Right lobe of liver (tissue), 6 donors: ENCODE measurements at regions not wholly inside any gene's neighbourhood (a gene's known extent, or its start where the extent isn't known, plus 50 kb on each side); places are given as distances from the start of the nearest gene placed in this dataset.
"Not testable (repeated sequence)": the region's sequence is repeated elsewhere in the genome, so short reads cannot be mapped to it uniquely, and the experiment has no call there.

ENCODE experiments used
- ATAC-seq, 4 donors: fragments of 200-7000 bp; cut with Tn5 transposase; one replicate each; pipeline ENCODE4 v1.9.1; 2020; ENCODE audit warnings: mild to moderate bottlenecking in 4 of 4, moderate library complexity in 4 of 4
- DNase-seq, 3 donors: peaks; one replicate each; pipeline ENCODE4 v3.0.0-alpha.2; 2020
- H3K27ac ChIP-seq, 3 donors: fragments of 200-600 bp; one replicate each; pipeline ENCODE4 v1.8.0; 2022
- H3K27me3 ChIP-seq, 2 donors: fragments of 200-600 bp; one replicate each; pipeline ENCODE4 v1.8.0; 2022
- H3K36me3 ChIP-seq, 4 donors: fragments of 200-600 bp; sonication (generic) in 1 of 4; one replicate each; pipeline versions ENCODE4 v1.5.1 to v1.8.0; 2017 to 2022; ENCODE audit warnings: control low read depth in 1 of 4
- H3K4me1 ChIP-seq, 4 donors: fragments of 200-600 bp; sonication (generic) in 1 of 4; one replicate each; pipeline versions ENCODE4 v1.5.1 to v1.8.0; 2017 to 2022; ENCODE audit warnings: control low read depth in 1 of 4
- H3K4me3 ChIP-seq, 3 donors: fragments of 200-600 bp; one replicate each; pipeline ENCODE4 v1.8.0; 2022
- H3K9me3 ChIP-seq, 4 donors: fragments of 200-600 bp; sonication (generic) in 1 of 4; one replicate each; pipeline versions ENCODE4 v1.5.1 to v1.8.0; 2017 to 2022; ENCODE audit warnings: control low read depth in 1 of 4
- POLR2A ChIP-seq: fragments of 450-650 bp; IDR thresholded peaks from one replicate; pipeline ENCODE4 v1.6.1; 2017; ENCODE audit warnings: antibody characterized with exemption, mild to moderate bottlenecking
- WGBS: methylation state at CpG from one replicate; pipeline ENCODE4 v1.1.6; 2018; ENCODE audit warnings: low coverage, low lambda C conversion rate; ENCODE audit not compliant: insufficient coverage; ENCODE audit errors: missing lambda C conversion rate; 5-methylcytosine and 5-hydroxymethylcytosine counted together
- intact Hi-C, 2 donors: fragments of 100-400 bp; cut with DNase I; formaldehyde crosslinking; loops; one replicate each; pipeline versions ENCODE4 v1.11.2 to v1.14.1; 2022
- TF ChIP-seq, protein P1 (sequence below), 4 donors: fragments of 200-600 bp in 3 of 4; fragments of 450-650 bp in 1 of 4; IDR thresholded peaks; one replicate each; pipeline versions ENCODE4 v1.5.1 to v1.8.0; 2016 to 2022; ENCODE audit warnings: antibody characterized with exemption in 4 of 4, mild to moderate bottlenecking in 2 of 4
- donor health status: DM: no; HTN: yes; CAD: no.
- donor health status: DM: no; HTN: no; CAD: no.
- donor health status: DM: no; HTN: no; CAD: no.
- donor health status: DM: no; HTN: yes; CAD: no.
- donor health status: DM: no; HTN: yes; CAD: no.

DNA sequence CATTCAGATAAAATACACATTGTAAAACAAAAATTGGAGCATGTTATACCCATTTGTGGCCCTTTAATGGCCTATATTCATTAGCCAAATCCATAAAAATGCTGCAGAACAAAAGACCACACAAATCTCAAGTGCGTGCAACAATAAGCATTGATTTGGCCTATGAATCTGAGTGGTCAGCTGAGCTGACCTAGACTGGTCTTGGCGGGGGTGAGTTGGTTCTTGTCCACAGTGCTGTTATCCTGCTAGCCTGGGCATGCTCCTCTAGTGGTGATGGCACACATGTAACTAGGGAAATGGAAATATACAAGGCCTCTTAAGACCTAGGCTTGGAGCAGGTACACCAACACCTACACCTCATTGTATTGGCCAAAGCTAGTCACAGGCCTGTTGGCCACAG lies 122.2 kb upstream of the TBCA start:
- no peaks in the 10 kb centered on the region for H3K36me3 ChIP-seq
- intact Hi-C loops, result no loop called here
- DNase-seq (no peak), ATAC-seq (no peak)
- 90% methylated on average over 2 of the region's 2 CpGs for WGBS
- H3K27ac ChIP-seq, result no peak overlapping the region
- TF ChIP-seq, protein P1, sequence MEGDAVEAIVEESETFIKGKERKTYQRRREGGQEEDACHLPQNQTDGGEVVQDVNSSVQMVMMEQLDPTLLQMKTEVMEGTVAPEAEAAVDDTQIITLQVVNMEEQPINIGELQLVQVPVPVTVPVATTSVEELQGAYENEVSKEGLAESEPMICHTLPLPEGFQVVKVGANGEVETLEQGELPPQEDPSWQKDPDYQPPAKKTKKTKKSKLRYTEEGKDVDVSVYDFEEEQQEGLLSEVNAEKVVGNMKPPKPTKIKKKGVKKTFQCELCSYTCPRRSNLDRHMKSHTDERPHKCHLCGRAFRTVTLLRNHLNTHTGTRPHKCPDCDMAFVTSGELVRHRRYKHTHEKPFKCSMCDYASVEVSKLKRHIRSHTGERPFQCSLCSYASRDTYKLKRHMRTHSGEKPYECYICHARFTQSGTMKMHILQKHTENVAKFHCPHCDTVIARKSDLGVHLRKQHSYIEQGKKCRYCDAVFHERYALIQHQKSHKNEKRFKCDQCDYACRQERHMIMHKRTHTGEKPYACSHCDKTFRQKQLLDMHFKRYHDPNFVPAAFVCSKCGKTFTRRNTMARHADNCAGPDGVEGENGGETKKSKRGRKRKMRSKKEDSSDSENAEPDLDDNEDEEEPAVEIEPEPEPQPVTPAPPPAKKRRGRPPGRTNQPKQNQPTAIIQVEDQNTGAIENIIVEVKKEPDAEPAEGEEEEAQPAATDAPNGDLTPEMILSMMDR (IDR thresholded peaks at IDR 0.05), result no peak
- no peak for TF ChIP-seq POLR2A
- no peak overlapping the region for H3K4me3 ChIP-seq
- no peaks in the 10 kb centered on the region for H3K9me3 ChIP-seq
- no peaks in the 10 kb centered on the region for H3K4me1 ChIP-seq
- H3K27me3 ChIP-seq, result no peaks in the 10 kb centered on the region

DNA sequence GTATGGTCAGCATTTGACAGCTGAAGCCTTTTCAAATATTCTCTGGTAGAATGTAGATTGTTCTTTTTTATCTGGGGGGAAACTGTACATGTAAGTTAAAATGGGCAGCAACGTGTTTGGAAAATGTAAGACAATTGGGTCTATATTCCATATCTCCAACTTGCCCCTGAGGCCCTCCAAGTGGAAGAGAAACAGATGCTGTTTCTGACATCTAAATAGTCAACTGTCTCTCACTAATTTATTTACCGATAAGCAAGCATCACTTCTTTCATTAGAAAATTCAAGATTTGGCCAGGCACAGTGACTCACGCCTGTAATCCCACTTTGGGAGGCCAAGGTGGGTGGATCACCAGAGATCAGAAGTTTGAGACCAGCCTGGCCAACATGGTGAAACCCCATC lies 120.2 kb upstream of the TBCA start:
- TF ChIP-seq, protein P1 (IDR thresholded peaks at IDR 0.05), result no peak
- TF ChIP-seq POLR2A, result no peak
- intact Hi-C loops, result no loop called here
- DNase-seq, result no peak
- 96% methylated on average over 3 of the region's 3 CpGs for WGBS
- H3K27ac ChIP-seq, result no peak overlapping the region
- H3K4me3 ChIP-seq, result no peak overlapping the region
- no peaks in the 10 kb centered on the region for H3K36me3 ChIP-seq
- H3K4me1 ChIP-seq, result no peaks in the 10 kb centered on the region
- H3K9me3 ChIP-seq, result no peaks in the 10 kb centered on the region
- no peak for ATAC-seq
- H3K27me3 ChIP-seq, result no peaks in the 10 kb centered on the region

DNA sequence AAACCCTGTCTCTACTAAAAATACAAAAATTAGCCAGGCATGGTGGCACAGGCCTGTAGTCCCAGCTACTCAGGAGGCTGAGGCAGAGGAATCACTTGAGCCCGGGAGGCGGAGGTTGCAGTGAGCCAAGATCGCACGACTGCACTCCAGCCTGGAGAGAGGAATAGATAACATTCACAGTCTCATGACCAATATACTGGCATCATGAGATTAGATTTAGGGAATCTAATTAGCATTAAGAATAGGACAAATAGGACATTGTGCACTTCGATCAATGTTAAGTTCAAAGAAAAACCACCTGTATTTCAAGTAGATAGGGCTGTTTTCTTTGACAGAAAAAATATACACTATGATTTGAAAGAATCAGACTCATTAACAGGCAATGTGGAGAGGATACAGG lies 118.0 kb upstream of the TBCA start:
- H3K27me3 ChIP-seq, DNase-seq, intact Hi-C loops, H3K9me3 ChIP-seq, H3K27ac ChIP-seq, ATAC-seq, H3K4me1 ChIP-seq, H3K36me3 ChIP-seq, H3K4me3 ChIP-seq: not testable (repeated sequence)
- 80% methylated on average over 5 of the region's 5 CpGs for WGBS

DNA sequence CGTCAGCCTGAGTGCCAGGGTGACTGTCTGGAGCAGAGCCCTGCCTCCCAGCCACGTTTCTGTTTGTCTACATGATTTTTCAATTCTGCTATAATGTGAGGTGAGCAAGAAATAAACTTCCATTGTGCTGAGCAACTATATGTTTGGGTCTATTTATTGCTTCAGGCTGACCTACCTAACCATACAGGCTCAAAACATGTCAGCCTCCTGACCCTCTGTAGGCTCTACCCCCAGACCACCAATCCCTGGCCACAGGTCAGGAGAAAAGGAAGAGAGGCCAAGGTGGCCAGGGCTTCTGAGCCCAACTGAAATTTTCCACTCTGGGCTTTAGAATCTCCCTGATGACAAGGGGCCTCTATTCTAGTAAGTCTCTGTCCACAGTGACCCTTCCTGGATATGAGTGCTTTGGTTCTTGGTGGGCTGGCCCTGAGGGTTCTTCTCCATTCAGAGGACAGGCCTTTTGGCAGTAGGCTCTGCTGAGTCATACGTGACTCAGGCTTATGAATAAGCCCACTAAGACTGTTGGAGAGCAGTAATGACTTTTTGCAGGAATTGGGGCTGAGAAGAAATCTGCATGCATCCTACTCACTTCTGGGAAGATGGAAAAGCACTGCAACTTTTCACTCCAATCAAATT lies 117.2 kb upstream of the TBCA start:
- no peak overlapping the region for H3K27ac ChIP-seq
- intact Hi-C loops, result no loop called here
- ATAC-seq, result peak in 1 of 4 donors; percentile 54

More for the DNA sequence above, 117.2 kb upstream of the TBCA start:
- Histone ChIP-seq H3K36me3 (no peaks in the 10 kb centered on the region), H3K4me1 (no peaks in the 10 kb centered on the region), H3K9me3 (no peaks in the 10 kb centered on the region), H3K27me3 (no peaks in the 10 kb centered on the region), H3K4me3 (no peak overlapping the region)
- no peak for DNase-seq
- 49% methylated on average over 3 of the region's 3 CpGs for WGBS
- TF ChIP-seq, protein P1 (IDR thresholded peaks at IDR 0.05), result no peak
- no peak for TF ChIP-seq POLR2A
